NCI-H1694 (cell line): ENCODE measurements at regions not wholly inside any gene's neighbourhood (a gene's known extent, or its start where the extent isn't known, plus 50 kb on each side); places are given as distances from the start of the nearest gene placed in this dataset.

Experiments used
- DNase-seq: peaks from one replicate; lab custom pipeline; 2025; lab: John Stamatoyannopoulos, UW

DNA sequence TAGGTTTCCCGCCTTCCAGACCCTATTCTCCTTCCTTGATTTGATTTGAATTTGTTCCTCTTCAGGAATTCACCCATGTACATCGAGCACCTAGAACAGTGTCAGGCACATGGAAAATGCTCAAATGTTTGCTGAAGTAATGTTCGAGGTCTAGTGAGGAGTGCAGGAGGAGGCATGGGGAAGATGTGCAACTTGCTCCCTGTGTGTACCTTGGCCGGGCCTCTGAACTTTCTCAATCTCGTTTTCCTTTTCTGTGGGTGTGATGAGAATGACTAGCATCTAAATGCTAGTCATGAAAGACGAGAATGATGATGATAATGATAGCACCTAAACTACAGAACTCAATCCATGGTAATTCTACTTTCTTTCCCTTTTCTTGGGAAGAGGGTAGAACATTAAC is 279.1 kb upstream of the PLET1 start:
- no peak for DNase-seq

DNA sequence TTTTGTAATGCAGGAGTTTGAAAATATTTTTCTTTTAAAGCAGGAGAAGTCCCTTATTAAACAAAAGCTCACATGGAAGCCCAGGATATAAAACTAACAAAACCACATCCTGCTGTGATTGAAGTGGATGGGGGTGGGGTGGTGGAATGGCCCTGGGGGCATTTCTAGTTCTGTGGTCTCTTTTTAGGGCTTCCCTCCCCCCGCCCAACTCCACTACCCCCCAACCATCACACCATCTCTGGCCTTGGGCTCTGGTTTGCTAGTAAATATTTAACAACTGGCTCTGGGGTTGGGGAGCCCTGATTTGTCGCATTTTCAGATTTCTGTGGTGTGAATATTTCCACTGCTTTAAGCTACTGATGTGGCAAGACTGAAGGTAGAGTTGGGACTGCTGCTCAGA is 279.6 kb upstream of the PLET1 start:
- no peak for DNase-seq

DNA sequence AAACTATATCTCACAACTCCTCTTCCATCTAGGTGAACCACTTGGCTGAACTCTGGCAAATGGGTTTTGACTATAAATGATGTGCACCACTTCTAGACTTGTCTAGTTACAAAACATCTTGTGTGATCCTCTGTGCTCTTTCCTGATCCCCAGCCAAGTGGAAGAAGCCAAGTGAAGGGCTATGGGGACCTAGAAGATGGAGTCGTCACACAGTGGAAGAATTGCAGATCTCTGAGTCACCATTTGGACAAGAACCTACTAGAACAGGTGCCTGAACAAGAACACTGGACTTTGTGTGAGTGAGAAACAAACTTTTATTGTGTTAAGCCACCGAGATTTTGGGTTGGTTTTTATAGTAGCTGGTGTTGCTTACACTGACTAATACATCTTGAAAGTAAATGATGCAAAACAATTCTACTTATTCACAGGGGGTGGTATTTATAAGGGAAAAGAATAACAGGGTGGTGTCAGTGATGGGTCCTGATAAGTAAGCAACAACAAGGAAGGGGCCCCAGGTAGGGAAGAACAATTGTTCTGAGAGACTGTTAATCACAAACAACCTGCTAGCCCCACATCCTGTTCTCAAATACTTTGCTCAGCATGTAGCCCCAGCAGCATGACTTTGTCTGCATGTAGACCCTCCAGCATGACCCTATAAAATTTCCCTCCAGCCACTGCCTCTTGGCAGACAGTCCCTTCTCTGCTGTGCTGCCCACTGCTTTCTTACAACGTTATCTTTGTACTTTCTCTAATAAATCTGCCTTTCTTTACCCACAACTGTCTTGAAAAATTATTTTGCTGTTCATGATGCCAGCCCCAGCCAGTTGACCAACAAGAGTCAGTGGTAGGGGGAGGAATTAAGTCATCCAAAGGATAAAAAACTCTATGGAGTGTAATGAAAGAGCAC is 280.7 kb upstream of the PLET1 start:
- DNase-seq, result no peak

DNA sequence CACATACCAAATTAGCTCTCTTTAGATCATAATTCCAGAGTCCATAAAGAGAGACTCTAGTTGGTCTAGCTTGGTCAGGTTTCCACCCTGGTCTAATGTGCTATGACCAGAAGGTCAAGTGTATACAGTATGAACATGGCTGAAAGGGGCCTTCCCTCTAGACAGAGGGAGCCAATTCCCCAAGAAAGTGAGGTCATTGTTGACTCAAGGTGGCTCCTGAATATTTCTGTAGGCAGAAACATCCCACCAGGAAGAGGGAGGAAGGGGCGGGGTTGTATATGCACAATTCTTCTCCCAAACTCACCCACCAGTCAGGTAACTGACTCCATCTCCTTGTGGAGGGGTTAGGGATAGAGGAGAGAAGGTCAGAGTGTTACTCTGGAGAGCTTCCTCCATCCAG is 281.8 kb upstream of the PLET1 start:
- no peak for DNase-seq

DNA sequence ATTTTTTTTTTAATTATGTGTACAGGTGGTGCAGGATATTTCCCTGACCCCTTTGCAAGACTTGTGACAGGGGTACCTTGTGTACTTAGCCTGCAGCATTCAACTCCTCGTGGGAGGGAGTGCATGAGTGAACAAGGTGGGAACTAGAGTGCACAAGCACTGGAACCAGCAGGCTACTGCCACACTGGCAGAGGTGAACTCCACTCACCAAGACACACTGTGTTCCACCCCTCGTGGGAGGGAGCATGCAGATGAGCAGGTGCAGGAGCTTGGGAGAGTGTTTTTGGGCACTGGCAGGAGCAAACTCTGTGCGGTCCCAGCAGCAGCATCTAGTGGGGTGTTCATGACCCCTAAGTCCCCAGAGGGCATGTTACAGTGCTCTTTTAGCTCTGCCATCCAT is 282.7 kb upstream of the PLET1 start:
- DNase-seq, result no peak

DNA sequence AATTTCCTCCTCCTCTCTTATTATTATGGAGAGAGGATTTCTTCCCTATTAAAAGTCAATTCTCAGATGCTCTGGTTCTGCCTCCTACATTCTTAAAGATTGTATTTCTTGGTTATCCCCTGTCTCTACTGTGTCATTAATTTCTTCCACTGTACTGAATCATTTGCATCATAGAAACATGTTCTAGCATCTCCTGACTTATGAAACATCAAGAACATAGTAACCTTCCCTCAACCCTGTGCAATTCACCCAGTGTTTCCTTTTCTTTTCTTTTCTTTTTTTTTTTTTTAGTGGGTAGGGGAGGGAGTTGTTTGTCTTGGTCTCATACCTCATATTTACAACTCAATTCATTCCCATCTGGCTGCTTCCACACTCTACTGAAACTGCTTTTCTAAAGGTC is 288.0 kb upstream of the PLET1 start:
- DNase-seq, result no peak

DNA sequence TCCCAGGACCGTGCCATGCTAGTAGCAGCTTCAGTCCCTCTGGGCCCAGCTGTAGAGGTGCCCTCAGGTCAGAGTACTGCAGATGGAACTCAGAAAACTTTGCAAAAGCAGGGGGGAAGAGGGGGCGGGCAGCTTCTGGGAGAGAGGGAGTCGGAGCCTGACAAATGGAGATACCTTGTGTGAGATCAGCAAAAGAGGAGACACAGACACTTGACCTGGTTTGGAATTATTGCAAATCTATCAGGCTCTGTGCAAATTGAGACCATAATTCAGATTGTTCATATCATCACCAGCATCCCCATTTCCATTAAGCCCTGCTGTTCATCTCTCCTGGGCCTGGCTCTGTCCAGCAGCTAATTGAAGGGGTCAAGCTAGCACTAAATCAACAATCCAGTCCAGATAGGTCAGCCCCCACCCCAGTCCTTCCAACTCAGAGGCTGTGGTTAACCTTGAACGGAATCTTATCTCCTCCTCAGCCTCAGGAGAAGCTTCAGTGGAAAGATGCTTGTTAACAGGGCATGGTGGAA is 292.6 kb upstream of the PLET1 start:
- no peak for DNase-seq

DNA sequence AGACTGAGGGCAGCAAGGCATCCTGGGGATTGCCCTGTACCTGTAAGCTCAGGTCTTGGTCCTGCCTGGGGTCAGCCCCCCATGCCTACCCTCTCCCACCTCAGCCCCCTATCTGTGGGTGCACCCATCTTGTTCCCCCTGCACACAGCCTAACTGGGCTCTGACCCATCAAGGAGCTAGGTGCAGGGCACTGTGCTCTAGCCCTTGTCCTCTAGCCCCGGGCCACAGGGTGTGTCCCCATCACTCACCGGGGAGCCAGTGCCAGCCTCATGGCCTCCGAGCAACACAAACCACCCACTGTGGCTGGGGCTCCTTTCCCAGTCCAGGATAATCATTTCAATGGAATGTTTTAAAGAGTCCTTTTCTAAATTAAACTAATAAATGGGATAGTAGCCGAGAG is 293.9 kb upstream of the PLET1 start:
- DNase-seq, result no peak

DNA sequence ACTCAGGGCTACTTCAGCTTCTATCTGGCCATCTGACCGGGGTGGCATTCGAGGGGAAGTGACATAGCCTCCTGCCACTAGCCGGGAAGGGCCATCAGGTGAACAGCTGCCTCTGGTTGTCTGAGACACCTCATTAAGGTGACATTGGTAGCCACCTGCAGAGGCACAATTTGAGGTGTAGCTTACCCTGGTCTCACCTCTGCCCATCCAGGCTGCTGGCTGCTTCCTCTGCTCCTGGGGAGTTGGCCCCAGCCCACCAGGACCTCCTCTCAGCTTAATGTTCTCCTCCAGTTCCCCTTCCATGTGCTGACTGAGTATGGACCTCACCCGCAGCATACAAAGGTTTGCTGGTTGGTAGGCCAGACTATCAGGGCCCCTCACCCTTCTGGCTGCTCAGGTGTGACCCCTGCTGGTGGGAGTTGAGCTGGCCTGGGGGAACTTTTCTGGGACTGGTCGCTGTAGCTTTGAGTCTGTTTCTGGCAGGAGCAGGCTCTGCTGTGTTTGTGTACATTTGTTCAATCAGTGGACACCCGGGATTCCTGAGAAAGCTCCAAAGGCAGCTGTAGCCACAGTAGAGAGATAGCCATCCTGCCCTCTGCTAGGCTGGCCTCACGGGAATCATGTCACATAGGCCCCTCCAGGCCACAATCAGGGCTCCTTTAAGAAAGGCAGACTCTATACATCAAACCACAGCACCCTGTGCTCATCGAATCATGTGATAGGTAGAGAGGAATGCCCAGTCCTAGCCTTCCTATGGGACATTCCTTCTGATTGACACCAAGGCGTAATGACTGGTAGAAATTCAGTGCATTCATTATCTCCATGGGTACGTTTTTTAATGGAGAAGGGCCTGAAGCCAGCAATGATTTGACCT is 295.1 kb upstream of the PLET1 start:
- peak; percentile 14 for DNase-seq

DNA sequence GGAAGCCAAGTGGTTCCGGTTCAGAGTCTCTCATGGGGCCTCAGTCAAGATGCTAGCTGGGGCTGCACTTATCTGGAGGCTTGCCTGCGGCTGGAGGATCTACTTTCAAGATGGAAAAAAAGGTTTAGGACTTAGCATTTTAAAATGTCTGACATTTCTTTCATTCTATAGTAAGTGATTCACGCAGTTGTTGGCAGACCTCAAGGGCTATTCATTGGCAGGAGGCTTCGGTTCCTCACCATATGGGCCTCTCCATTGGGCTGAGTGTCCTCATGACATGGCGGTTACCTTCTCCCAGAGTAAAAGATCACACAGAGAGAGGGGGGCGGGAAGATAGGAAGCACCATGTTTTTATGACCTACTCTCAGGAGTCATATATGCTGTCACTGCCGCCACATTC is 298.0 kb upstream of the PLET1 start:
- no peak for DNase-seq

DNA sequence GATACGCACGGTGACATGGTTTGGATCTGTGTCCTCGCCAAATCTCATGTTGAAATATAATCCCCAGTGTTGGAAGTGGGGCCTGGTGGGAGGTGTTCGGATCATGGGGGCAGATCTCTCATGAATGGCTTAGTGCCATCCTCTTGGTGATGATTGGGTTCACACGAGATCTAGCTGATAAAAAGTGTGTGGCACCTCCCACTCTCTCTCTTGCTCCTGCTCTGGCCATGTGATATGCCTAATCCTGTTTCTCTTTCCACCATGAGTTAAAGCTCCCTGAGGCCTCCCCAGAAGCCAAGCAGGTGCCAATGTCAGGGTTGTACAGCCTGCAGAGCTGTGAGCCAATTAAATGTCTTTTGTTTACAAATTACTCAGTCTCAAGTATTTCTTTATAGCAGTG is 303.1 kb upstream of the PLET1 start:
- no peak for DNase-seq

DNA sequence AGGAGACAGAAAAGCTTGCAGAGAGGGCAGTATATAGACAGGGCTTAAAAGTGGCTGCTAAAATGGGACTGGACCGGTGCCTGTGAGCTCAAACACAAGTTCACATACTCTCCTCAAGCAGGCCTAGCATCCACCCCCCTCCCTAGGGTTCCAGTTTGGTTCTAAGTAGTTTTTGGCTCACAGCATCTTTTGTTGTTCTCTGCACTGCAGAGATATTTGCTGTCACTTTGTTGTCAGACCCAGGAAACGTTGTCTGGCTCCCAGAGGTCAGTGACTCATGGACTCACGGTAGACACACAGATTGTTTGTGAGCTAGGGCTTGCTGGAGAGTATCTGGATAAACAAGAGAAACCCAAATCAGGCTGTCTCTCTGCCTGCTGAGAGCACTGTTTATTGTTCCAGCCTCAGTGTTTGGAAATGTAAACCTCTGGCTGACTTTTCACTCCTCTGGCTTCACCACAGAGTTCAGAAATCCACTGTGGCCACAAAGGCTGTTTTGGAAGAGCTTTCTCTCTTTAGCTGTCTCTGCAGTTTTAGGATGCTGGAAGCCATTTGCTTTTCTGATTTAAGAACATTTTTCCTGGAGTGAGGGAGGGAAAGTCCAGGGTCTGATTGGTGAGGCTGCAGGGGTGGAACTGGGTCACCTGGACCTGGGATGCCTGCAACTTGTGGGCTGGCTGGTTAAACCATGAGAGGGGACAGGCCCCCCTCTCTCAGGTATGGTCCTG is 303.7 kb upstream of the PLET1 start:
- no peak for DNase-seq

DNA sequence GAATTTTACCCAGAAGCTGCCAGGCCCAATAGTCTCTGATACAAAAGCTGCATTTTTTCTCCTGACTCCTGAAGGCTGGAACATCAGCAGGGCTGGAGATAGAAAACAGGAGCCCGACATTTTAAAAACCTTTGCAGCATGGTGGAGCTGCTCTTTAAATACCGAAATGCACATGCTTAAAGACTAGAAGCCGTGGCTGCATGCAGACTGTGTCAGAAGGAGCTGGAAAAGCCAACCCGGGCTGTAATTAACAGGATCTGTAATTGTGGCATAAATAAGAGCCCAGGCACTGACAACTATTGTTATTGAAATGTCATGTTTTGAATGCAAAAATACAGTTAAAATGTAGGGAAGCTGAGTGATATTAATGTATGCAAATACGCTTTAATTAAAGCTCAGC is 304.9 kb upstream of the PLET1 start:
- no peak for DNase-seq

DNA sequence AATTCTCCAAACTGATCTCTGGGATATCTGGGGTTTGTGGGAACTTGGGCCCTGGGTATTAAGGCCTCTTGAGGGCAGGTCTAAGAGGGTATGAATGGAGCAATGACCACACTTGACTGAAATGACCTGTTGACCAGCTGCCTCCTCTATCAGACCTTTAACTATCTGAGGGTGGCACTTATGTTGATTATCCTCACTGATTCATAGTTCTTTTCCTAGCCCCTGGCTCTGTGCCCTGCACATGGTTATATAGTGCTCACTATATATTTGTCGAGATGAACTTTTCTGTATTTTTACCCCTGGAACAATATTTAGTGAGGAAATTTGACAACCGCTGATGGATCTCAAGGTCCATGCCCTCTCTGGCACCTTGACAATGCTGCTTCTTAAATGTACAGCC is 305.5 kb upstream of the PLET1 start:
- no peak for DNase-seq

DNA sequence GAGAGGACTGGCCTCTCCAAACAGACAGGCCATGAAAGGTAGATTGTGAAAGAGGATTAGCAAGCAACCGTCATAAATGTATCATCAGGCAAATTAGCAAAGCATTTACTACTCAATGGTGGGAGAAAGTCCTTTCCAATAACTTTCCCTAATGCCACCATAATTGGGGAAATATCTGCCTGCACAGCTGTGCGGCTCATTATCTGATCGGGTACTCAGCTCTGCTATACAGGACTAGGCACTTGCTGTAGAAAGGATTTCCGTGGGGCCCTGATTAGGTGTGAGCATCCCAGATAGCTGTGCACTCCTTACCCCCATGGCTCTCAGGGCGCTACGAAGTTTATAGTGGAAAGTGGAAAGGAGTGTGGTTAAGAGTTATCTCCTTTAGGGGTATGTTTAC is 309.7 kb upstream of the PLET1 start:
- no peak for DNase-seq

DNA sequence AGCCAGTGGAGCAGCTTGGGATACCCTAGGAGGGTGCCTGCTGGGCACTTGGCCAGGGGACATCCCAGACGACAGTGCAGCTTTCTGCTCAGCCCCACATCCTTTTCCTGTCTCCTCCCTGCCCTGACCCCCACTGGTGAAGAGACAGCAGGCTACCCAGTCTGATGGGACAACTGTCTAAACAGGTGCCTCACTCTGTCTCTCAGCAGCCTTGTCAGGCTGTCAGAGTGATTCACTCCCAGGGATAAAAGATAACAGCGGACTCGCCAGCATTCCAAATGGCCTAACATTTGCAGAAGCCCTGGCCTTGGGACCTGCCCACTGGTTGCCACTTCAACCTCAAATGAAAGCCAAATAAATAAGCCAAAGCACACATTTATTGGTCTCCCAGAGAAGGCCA is 318.6 kb upstream of the PLET1 start:
- no peak for DNase-seq

DNA sequence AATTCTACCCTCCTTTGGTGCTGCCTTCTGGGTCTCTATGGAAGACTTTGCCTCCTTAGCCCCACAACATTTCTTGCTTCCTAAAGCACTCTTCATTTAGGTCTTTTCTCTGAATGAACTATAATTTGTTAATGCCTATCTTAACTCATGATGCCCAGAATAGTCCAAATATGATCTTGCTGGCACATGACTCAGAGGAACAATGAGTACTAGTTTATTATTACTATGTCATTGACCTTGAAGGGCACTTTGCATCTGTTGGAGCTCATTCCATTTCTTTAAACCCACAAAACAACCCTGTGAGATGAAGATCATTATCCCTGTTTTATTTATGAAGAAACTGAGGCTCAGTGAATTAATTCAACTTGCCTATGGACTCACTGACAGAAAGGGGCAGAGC is 320.2 kb upstream of the PLET1 start:
- DNase-seq, result no peak

DNA sequence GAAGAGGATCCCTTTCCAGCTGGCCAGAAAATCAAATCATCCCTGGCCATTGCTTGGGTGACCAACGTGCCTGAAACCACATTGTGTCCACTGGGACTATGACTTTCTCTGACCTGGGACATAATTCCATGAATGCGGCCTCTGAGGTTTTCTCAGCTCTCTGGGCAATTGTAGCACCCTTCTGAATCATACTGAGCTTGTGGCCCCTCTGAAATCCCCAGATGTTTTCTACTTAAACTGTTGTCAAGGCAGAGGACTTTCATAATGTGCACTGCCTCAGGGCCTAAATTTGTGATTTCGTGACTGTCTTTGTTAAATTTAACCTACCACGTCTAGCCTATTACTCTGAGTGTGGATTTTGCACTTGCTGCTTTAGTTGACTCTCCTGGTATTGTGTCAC is 321.1 kb upstream of the PLET1 start:
- DNase-seq, result no peak

DNA sequence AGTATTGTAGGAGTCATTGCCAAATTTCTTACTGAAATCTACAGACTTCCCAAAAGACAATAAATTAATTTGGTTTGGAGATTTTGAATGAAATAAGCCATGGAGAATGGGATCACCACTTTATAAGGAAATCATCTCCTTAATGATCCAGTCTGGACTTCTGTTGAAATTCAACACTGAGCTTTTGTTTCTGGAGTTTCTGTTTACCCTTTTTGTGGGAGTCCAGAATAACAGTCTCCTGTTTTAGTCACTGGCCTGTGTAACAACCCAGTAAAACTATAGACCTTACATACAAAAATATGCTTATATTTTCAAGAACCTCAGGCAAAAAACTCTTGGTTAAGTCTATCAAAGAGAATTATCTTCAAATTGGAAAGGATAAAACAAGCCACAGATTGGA is 321.7 kb upstream of the PLET1 start:
- no peak for DNase-seq

DNA sequence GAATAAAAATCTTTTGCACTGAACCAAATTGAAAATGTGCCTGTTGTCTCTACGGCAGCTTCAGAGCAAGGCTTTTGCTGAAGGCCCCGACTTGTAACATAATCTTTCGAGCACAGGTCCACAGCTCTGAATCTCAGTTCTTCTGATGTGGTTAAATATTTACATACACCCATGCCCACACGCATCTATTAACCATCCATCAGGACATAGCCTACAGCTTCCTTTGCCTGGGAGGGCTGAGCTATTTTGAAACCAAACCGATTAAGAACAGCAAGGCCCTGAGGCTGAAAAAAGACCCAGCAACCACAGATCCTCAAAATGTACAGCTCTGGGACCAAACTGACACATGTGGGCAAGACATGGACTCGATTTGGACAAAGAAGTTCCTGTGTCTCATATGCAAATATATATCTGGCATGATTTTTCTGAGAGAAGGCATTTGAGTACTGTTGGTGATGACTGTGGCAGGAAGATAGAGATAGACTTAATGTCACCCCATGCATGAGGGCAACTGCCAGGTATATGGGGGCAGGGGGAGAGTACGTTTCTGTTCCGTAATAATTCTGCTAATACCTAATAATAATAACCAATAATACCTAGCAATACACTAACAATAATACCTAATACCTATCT is 322.7 kb upstream of the PLET1 start:
- no peak for DNase-seq

DNA sequence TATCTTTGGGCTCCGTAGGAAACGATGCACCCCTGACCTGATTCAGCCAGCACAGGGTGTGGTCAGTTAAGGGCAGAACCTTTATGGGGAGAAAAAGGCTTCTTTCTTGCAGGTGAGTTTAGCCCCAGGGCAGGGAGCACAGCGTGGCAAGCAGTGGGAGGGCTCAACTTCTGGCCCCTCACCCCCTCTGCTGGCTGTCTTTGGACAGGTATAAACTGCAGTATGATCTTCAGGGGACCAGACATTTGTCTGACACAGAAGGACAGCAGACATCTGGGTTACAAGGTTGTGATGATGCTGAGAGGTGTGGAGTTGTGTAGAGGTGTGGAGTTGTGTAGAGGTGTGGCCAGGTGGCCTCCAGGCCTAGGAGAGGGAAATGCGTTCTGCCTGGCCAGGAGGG is 324.0 kb upstream of the PLET1 start:
- no peak for DNase-seq

DNA sequence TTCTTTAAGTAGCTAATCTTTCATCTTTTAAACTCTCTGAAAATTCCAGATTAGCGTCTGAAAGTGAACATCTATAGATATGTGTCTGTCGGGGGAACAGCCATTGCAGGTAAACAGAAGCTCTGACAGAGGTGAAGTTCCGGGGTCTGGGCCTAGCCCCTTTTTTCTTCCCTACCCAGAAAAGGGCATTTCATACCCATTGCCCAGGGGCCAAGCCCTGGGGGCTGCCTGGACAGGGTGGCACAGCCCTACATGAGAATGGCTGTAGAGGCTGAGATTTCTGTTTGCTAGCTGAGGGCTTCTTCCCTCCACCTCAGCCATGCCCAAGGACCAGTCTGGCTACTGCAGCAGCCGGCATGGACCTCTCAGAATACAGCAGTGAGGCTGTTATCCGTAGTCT is 327.0 kb upstream of the PLET1 start:
- no peak for DNase-seq
